ENCODE measurements at regions not wholly inside any gene's neighbourhood (a gene's known extent, or its start where the extent isn't known, plus 50 kb on each side); places are given as distances from the start of the nearest gene placed in this dataset.
"Not testable (repeated sequence)": the region's sequence is repeated elsewhere in the genome, so short reads cannot be mapped to it uniquely, and the experiment has no call there.

DNA sequence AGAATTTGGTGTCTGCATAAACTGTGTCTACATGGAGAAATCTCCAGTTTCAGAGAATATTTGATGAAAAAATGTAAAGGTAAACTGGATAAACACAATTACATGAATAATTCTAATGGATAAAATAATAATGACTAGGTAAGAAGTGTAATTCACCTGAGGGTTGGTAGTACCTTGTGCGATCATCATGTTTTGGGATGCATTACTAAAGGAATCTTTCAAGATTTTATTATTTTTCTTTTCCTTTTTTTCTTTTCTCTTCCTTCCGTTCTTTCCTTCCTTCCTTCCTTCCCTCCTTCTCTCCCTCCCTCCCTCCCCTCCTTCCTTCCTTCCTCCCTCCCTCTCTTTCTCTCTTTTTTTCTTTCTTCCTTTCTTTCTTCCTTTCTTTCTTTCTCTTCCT, 818.7 kb downstream of the LTN1 start:
- H3K4me3 ChIP-seq = no peak overlapping the region
- H3K9me3 ChIP-seq = no peaks in the 10 kb centered on the region
- H3K36me3 ChIP-seq = no peaks in the 10 kb centered on the region
- no peaks in the 10 kb centered on the region for H3K27me3 ChIP-seq
- no peak overlapping the region for H3K27ac ChIP-seq
- TF ChIP-seq POLR2AphosphoS5 (IDR thresholded peaks at IDR 0.05; ENCODE audit: insufficient read depth in 1 of 2, low read depth in 1 of 2) (no peak), CTCF (IDR thresholded peaks at IDR 0.05) (no peak), POLR2A (IDR thresholded peaks at IDR 0.05) (no peak)
- DNase-seq (ENCODE audit: extremely low spot score in 2 of 2) = no peak
- no peaks in the 10 kb centered on the region for H3K4me1 ChIP-seq
- intact Hi-C loops (cut with DNase I) = no loop called here

DNA sequence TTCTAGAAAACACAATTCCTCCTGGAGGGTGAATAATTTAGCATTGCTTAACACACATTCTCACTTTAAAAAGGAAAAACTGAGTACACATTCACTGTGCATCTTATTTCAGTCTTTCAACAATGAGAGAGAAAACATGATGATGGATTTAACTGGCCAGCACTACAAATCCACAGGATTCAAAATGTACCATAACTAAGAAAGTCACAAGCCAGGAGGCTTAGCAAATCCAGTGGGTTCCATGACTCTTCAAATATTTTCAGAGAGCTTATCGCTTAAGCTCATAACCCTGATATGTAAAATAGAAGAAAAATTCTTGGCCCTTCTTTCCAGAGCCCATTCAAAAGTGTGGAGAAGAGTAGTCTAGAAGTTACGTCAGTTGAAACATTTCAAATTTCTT, 820.3 kb downstream of the LTN1 start:
- no peaks in the 10 kb centered on the region for H3K36me3 ChIP-seq
- H3K27me3 ChIP-seq = no peaks in the 10 kb centered on the region
- DNase-seq (ENCODE audit: extremely low spot score in 2 of 2) = no peak
- no peak overlapping the region for H3K4me3 ChIP-seq
- intact Hi-C loops (cut with DNase I) = no loop called here
- no peak overlapping the region for H3K27ac ChIP-seq
- H3K9me3 ChIP-seq = no peaks in the 10 kb centered on the region
- TF ChIP-seq CTCF (IDR thresholded peaks at IDR 0.05) (no peak), POLR2A (IDR thresholded peaks at IDR 0.05) (no peak), POLR2AphosphoS5 (IDR thresholded peaks at IDR 0.05; ENCODE audit: insufficient read depth in 1 of 2, low read depth in 1 of 2) (no peak)
- H3K4me1 ChIP-seq = no peaks in the 10 kb centered on the region

- H3K4me1 ChIP-seq = no peaks in the 10 kb centered on the region
- no peak for TF ChIP-seq CTCF (IDR thresholded peaks at IDR 0.05)
- no peak for TF ChIP-seq POLR2A (IDR thresholded peaks at IDR 0.05)
- TF ChIP-seq POLR2AphosphoS5 (IDR thresholded peaks at IDR 0.05; ENCODE audit: insufficient read depth in 1 of 2, low read depth in 1 of 2) = no peak
- H3K27ac ChIP-seq = no peak overlapping the region
- H3K36me3 ChIP-seq = no peaks in the 10 kb centered on the region
- no peaks in the 10 kb centered on the region for H3K27me3 ChIP-seq
- intact Hi-C loops (cut with DNase I) = no loop called here
- no peak for DNase-seq (ENCODE audit: extremely low spot score in 2 of 2)
- no peaks in the 10 kb centered on the region for H3K9me3 ChIP-seq
- no peak overlapping the region for H3K4me3 ChIP-seq
These were observed 825.3 kb downstream of the LTN1 start for GRCh38 chr21:28167366-28167765.

DNA sequence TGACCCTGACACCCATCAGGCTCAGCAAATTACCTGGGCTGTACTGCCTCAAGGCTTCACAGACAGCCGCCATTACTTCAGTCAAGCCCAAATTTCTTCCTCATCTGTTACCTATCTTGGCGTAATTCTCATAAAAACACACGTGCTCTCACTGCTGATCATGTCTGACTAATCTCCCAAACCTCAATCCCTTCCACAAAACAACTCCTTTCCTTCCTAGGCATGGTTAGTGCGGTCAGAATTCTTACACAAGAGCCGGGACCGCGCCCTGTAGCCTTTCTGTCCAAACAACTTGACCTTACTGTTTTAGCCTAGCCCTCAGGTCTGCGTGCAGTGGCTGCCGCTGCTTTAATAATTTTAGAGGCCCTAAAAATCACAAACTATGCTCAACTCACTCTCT, 828.2 kb downstream of the LTN1 start:
- H3K27me3 ChIP-seq; DNase-seq (ENCODE audit: extremely low spot score in 2 of 2); H3K4me3 ChIP-seq; H3K4me1 ChIP-seq; intact Hi-C loops (cut with DNase I); H3K27ac ChIP-seq; H3K36me3 ChIP-seq; H3K9me3 ChIP-seq: not testable (repeated sequence)

- H3K4me3 ChIP-seq; DNase-seq (ENCODE audit: extremely low spot score in 2 of 2); H3K9me3 ChIP-seq; intact Hi-C loops (cut with DNase I); H3K27ac ChIP-seq; H3K36me3 ChIP-seq; H3K4me1 ChIP-seq; H3K27me3 ChIP-seq: not testable (repeated sequence)
These were observed 830.6 kb downstream of the LTN1 start for GRCh38 chr21:28162052-28162451.

- TF ChIP-seq POLR2AphosphoS5 (IDR thresholded peaks at IDR 0.05; ENCODE audit: insufficient read depth in 1 of 2, low read depth in 1 of 2) (no peak), POLR2A (IDR thresholded peaks at IDR 0.05) (no peak), CTCF (IDR thresholded peaks at IDR 0.05) (no peak)
- H3K36me3 ChIP-seq = no peaks in the 10 kb centered on the region
- intact Hi-C loops (cut with DNase I) = no loop called here
- no peaks in the 10 kb centered on the region for H3K9me3 ChIP-seq
- DNase-seq (ENCODE audit: extremely low spot score in 2 of 2) = no peak
- H3K4me3 ChIP-seq = no peak overlapping the region
- no peaks in the 10 kb centered on the region for H3K4me1 ChIP-seq
- H3K27ac ChIP-seq = no peak overlapping the region
- no peaks in the 10 kb centered on the region for H3K27me3 ChIP-seq
These were observed 832.3 kb downstream of the LTN1 start for GRCh38 chr21:28160378-28160777.

Measured in vagina (tissue), 2 donors.